GM18519 (cell line): ENCODE measurements at regions not wholly inside any gene's neighbourhood (a gene's known extent, or its start where the extent isn't known, plus 50 kb on each side); places are given as distances from the start of the nearest gene placed in this dataset.

Experiments
- ATAC-seq: cut with Tn5 transposase; IDR thresholded peaks from one replicate; pipeline ENCODE4 v1.9.1; 2021; ENCODE audit warnings: mild to moderate bottlenecking, moderate library complexity; ENCODE audit not compliant: unreplicated experiment, low FRiP score

DNA sequence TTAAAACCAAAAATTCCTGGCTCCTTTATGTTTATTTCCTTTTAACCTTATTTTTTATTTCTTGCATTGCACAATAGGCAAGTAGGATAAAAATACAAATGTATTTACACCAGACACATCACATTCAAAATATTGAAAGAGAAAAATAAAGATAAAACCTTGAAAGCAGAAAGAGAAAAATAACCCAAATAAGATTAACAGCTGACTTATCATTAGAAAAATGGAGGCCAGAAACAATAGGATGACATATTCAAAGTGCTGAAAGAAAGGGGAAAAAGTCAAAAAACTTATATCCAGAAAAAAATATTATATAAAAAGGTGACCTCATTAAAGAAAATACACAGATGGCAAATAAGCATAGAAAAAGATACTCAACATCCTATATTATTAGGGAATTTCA lies 459.4 kb downstream of the NUF2 start:
- ATAC-seq, result no peak

GRCh38 chr1:163785868-163786405 lies 464.2 kb downstream of the NUF2 start:
- ATAC-seq, result no peak

DNA sequence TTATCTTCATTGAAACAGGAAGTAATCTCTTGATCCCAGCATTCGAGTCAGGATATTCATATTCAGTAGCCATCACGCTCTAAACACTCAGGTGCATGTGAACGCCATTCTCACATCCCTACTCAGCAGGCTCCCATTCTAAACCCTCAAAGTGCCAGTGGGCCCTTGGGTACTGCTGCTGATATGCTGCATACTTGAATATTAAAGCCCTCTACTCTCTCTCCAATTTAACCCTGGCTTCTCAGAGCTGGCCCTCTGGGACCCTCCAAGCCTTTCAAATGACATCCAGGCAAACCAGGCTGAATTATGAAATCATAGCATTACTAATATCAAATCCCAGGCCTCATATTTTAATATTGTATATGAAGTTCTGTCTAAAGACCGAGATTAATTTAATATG lies 468.2 kb downstream of the NUF2 start:
- ATAC-seq, result no peak

DNA sequence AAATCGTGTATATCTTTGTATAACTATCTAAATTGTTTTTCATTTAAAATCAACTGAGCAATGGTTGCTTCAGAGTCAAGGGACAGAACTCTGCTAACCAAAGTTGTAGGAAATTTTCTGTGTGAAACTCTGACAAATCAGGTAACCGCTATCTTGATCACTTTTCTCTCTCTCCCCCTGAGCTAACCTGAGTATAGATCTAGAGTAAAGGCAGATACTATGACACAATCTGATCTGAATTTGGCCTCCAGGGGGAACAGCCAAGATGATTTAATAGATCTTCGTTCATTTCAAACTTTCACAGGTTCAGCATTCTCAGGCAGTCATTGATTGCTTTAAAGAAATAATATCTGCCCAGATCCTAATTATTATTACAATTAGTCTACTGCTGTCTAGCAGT lies 472.8 kb downstream of the NUF2 start:
- ATAC-seq, result no peak

DNA sequence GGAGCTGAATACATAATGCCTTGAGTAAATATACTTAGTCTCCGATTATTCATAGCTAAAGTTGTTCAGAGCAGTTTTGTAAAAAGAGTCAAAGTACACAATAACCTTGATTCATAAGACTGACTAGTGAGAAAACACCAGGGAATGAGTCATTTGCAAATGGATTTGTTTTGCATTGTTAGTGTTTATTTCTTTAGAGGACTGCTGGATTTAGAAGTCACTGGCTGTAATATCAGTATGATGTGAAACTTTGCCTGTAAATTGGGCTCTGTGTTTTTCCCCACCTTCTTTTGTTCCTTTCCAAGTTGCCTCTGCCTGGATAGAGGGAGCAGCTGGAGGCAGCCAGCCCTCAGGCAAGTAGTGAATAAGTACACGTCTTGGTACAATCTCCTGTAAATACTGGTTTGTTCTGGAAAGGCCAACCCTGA lies 474.7 kb downstream of the NUF2 start:
- ATAC-seq, result no peak

DNA sequence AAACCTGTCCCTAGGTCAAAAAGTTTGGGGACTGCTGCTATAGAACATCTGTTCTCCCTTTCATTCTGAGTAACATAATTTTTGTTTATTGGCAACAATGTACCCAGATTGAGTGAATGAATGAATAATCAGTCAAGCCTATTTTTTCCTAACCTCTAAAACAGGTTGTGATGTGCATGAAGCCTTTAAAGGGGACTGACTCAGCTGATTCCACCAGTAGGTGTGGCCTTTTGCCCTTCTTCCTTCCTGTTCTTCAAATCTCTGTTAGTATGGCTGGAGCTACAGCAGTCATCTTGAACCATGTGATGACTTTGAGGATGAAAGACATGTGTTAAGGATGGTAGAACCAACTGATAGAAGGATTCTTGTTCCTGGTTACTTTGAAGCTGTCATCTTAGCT lies 476.1 kb downstream of the NUF2 start:
- ATAC-seq, result no peak

GRCh38 chr1:163799190-163799805 lies 477.5 kb downstream of the NUF2 start:
- ATAC-seq, result no peak

GRCh38 chr1:163807331-163808049 lies 485.7 kb downstream of the NUF2 start:
- ATAC-seq, result no peak

DNA sequence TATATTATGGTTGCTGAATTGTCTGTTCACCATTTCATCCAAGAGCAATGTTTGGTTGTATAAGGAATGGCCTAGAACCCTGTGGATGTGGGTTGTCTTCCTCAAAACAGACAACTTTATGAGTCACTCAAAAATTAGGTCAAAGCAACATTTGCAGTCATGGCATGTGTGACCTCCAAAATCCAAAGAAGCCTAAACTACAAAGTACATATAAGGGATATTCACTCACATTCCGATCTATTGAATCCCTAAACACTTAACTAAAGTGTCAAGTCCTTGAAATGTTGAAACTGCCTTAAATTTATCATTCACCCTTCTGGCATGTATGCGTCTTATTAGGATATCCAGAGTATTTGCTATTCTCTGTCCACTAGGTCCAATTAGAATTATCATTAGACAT lies 491.5 kb downstream of the NUF2 start:
- no peak for ATAC-seq

DNA sequence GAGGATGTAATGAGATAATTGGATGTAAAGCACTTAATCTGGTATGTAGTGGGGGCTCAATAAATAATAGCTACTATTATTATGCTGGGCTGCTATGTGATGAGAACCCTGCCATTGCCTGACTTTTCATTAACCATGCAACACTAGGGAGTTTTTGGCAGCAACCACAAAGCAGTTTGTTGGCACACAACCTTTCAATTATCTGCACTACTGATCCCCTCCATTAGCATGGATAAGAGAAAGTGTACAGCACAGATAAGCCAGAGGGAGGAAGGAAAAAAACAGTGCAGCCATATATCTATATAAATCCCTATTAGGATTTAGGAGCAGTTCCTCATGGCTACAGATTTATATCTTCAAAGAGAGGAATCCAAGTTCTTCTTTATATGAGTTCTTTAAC lies 498.5 kb downstream of the NUF2 start:
- no peak for ATAC-seq

DNA sequence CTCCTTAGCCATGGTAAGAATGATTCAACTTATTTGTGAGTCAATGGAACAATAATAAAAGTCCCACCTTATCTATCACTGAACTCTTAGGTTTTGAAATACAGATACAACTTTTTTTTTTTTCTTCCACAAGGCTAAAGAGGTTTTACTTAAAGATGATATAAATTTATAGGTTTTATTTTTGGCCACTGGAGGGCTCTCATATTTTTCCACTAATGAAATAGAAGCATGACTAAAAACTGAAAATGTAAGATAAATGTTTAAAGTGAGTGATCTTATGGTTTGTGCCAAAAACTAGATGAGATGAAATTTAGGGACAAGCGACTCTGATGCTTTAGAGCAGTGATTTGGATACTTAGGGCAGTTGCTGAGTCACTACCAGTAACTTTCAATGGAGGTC lies 499.0 kb downstream of the NUF2 start:
- ATAC-seq, result no peak

DNA sequence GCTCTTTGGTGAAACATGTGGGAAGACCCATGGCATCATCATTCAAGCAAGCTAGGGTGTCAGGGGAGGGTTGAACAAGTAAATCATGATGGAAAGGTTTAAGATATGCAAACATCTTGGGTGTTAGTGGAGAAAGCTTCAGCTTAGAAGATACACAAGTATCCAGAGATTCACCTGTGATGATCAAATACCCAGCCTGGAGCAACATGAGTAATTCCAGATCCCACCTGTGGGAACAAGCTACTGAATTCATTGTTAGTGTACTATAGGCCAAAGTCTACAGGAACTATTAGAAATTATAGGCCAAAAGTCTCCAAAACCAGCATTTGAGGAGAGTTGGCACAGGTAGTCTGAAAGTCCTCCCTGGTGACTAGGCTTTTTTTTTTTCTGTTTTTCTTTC lies 499.9 kb downstream of the NUF2 start:
- ATAC-seq, result no peak

DNA sequence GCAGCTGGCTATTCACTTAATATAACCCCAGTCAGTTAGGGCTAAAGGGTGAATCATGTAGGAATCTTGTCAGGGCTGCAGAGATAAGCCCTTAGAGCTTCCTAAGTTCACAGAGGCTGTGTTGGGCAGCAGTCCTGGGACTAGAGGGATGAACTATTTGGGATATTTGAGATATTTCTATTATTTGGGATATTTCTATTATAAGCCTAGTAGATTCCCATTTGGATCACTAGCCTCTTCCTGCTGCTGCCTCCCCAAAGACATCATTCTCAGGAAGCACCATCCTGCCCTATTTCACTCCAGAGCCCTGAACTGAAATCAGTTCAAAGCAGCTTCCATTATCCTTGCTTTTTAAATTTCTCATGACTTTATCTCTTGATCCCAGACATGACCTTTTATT lies 501.3 kb downstream of the NUF2 start:
- ATAC-seq, result no peak

DNA sequence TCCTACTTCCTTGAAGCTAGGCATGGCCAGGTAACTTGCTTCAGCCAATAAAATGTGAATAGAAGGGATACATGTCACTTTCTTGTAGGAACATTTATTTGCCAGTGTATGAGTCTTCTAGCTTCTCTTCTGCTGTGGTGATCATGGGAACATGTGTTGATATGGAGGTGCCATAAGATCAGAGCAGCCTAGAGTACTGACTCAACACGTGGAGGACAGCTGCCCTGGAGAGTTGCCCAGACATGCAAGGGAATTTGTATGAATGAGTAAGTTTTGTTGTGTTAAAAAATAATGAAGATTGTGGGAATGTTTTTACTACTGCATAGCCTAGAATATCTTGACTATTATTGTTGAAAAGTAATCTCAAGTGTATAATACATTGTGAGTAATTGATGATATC lies 502.3 kb downstream of the NUF2 start:
- no peak for ATAC-seq

GRCh38 chr1:163824490-163824889 lies 502.7 kb downstream of the NUF2 start:
- ATAC-seq, result no peak

DNA sequence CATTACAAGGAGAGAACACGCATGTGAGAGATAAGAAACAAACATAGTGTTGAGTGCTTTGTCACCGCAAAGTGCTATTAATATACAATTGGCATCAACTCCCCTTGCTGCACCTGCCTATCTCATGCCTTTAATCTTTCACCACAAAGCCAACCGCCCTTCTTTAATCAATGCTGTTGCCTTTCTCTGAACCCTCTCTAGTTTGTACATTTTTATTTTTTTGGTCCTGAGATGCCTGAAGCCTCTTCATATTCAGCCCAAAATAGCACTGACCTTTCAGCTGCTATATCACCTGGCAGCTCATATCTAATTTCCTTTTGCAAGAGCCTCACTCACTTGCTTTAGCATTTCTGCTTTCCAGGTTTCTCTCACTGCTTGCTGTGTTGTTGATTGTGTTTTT lies 504.7 kb downstream of the NUF2 start:
- ATAC-seq, result no peak

DNA sequence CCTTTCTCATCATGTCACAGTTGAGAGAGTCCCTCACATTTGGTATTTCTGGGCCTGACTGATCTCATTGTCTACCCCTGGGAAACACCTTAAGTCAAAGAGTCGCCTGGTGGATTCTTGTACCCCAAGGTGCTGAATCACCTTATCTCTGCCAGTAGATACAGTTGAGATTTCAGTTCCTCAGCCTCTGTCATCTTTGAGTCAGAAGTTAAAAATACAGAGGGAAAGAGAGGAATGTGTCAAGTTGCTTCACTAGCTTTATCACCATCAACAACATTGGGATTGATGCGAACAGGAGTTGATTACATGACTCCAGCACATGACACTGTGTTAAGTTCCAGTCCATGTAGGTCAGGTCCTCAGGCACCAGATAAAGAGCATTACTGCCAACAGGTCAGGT lies 513.0 kb downstream of the NUF2 start:
- no peak for ATAC-seq

GRCh38 chr1:163836481-163836880 lies 514.7 kb downstream of the NUF2 start:
- no peak for ATAC-seq

GRCh38 chr1:163837206-163837605 lies 515.5 kb downstream of the NUF2 start:
- no peak for ATAC-seq

DNA sequence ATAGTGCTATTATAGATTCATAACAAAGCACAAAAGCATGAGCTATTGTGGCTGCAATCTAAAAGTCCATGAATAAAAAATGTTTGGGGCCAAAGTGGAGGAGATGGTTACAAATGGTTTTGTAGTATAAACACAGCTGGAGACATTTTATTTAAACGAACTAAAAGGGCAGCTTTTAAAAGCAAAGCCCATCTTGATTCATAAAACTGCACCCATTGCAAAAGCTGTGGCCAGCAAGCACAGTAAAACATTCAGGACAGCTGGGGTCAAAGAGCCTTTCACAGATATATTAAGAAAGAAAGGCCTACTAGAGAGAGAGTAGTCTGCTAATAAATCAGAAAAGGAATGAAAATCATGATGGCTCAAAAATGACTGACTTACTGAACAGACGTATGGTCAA lies 520.8 kb downstream of the NUF2 start:
- ATAC-seq, result no peak

DNA sequence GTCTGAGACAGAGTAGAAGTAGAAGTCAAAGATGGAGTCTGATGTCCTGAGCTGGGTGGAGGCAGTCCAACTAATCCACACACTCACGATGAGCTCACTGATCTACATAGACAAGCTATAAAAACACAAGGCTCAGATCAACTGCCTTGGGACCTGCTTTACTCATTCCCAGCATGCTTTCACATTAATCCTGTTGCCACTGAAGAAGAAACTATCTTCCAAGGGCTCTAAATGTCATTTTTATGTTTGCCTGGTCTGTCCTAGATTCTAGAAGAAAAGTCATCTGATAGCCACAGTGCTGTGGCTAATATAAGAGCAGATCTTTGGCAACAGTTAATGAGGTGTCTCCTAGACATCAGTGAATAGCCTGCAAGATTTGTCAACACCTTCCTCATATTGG lies 522.7 kb downstream of the NUF2 start:
- ATAC-seq, result no peak

DNA sequence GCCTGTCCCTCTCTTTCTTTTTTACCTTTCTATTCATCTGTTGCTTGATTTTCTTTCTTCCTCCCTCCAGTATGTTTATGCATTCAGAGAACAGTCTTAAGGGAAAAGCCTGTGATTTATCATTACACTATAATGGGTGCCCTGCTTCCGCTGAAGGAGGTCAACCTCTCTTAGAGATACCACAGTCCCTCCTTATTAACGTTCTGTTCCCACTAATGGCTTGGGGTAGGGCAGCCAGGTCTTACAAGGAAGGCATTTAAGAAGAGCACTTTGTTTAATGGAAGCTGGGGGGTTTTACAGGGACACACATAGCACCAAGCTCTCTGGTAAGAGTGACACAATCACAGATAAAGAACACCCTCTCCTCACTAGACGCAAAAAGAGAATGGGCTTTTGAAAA lies 523.5 kb downstream of the NUF2 start:
- no peak for ATAC-seq
